GM12878 (cell line): ENCODE measurements at regions not wholly inside any gene's neighbourhood (a gene's known extent, or its start where the extent isn't known, plus 50 kb on each side); places are given as distances from the start of the nearest gene placed in this dataset.

Source experiments
- CTCF ChIP-seq, 3 experiments: IDR thresholded peaks in 2 of 3; conservative IDR thresholded peaks in 1 of 3; 2 replicates each; pipeline ENCODE4 v1.5.1; 2011; ENCODE audit warnings: low read depth in 3 of 3, low read length in 3 of 3, mild to moderate bottlenecking in 3 of 3, control low read depth in 2 of 3, moderate library complexity in 2 of 3, inconsistent platforms in 1 of 3, mixed read lengths in 1 of 3; ENCODE audit not compliant: control insufficient read depth in 2 of 3, insufficient read depth in 1 of 3; ENCODE audit errors: extremely low read depth in 1 of 3
- MTA3 ChIP-seq: IDR thresholded peaks from 2 replicates; pipeline ENCODE4 v1.6.1; 2012; ENCODE audit warnings: low read length, inconsistent platforms, borderline replicate concordance
- MYB ChIP-seq: fragments of 150-350 bp; IDR thresholded peaks from 2 replicates; pipeline ENCODE4 v1.6.1; 2014; ENCODE audit warnings: mild to moderate bottlenecking, low read depth, low read length, borderline replicate concordance
- SIN3A ChIP-seq: IDR thresholded peaks from 2 replicates; pipeline ENCODE4 v1.6.1; 2012; ENCODE audit warnings: low read depth, low read length, improper control_type of control experiment

DNA sequence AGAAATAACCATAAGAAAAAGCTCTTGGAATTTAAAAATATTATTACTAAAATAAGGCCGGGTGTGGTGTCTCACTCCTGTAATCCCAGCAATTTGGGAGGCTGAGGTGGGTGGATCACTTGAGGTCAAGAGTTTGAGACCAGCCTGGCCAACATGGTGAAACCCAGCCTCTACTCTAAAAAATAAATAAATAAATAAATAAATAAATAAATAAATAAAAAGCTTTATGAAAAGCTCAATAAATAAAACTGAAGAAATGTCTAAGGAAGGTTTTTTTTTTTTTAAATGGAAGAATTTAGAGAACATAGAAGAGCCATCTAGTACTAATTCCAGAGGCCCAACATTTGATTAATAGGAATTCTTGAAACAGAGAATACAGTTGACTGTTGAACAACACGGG, 249.1 kb upstream of the PROX1 start:
- TF ChIP-seq SIN3A (no peak), CTCF (IDR thresholded peaks at IDR 0.05 in 2 of 3, conservative IDR thresholded peaks at IDR 0.05 in 1 of 3; ENCODE audit: control insufficient read depth in 2 of 3, extremely low read depth in 1 of 3, insufficient read depth in 1 of 3, low read depth in 3 of 3, low read length in 3 of 3) (no peak), MYB (no peak), MTA3 (no peak)
